CD4-positive, alpha-beta T cell treated with Interleukin-17A for 4 hours (primary cell): ENCODE measurements at regions not wholly inside any gene's neighbourhood (a gene's known extent, or its start where the extent isn't known, plus 50 kb on each side); places are given as distances from the start of the nearest gene placed in this dataset.
"Not testable (repeated sequence)": the region's sequence is repeated elsewhere in the genome, so short reads cannot be mapped to it uniquely, and the experiment has no call there.

ENCODE experiments used
- DNase-seq: peaks from one replicate; pipeline ENCODE4 v3.0.0-alpha.2; 2020; ENCODE audit warnings: mixed read lengths

- no peak for DNase-seq
Observed at GRCh38 chr14:49105512-49105911, 480.7 kb downstream of the RPS29 start.

GRCh38 chr14:49092345-49092744 lies 493.8 kb downstream of the RPS29 start:
- no peak for DNase-seq

GRCh38 chr14:49089107-49089506 lies 497.1 kb downstream of the RPS29 start:
- no peak for DNase-seq

GRCh38 chr14:49073292-49073691 lies 512.9 kb downstream of the RPS29 start:
- not testable (repeated sequence) for DNase-seq

GRCh38 chr14:49058511-49058910 lies 527.7 kb downstream of the RPS29 start:
- no peak for DNase-seq

GRCh38 chr14:49057838-49058510 lies 528.2 kb downstream of the RPS29 start:
- DNase-seq, result no peak

- DNase-seq, result no peak
Observed at GRCh38 chr14:49056021-49056420, 530.2 kb downstream of the RPS29 start.

- DNase-seq, result no peak
Observed at GRCh38 chr14:49052521-49052920, 533.7 kb downstream of the RPS29 start.

- DNase-seq, result no peak
Observed at GRCh38 chr14:49051328-49052060, 534.7 kb downstream of the RPS29 start.

- no peak for DNase-seq
Observed at GRCh38 chr14:49050822-49051221, 535.4 kb downstream of the RPS29 start.

GRCh38 chr14:49049711-49050110 lies 536.5 kb downstream of the RPS29 start:
- DNase-seq, result no peak

- DNase-seq, result no peak
Observed at GRCh38 chr14:49044981-49045380, 541.2 kb downstream of the RPS29 start.

- DNase-seq, result no peak
Observed at GRCh38 chr14:49036984-49037516, 549.1 kb downstream of the RPS29 start.

GRCh38 chr14:49036266-49036665 lies 549.9 kb downstream of the RPS29 start:
- DNase-seq, result no peak

GRCh38 chr14:49033131-49033530 lies 553.0 kb downstream of the RPS29 start:
- no peak for DNase-seq

GRCh38 chr14:49031710-49032109 lies 554.5 kb downstream of the RPS29 start:
- not testable (repeated sequence) for DNase-seq

- no peak for DNase-seq
Observed at GRCh38 chr14:49019467-49020115, 566.6 kb downstream of the RPS29 start.

GRCh38 chr14:49017447-49017846 lies 568.7 kb downstream of the RPS29 start:
- no peak for DNase-seq

- DNase-seq, result no peak
Observed at GRCh38 chr14:49016381-49016780, 569.8 kb downstream of the RPS29 start.

GRCh38 chr14:49014476-49014875 lies 571.7 kb downstream of the RPS29 start:
- no peak for DNase-seq

- no peak for DNase-seq
Observed at GRCh38 chr14:49008363-49008762, 577.8 kb downstream of the RPS29 start.

- DNase-seq, result no peak
Observed at GRCh38 chr14:48991141-48991540, 595.0 kb downstream of the RPS29 start.

GRCh38 chr14:48983351-48983888 lies 602.8 kb downstream of the RPS29 start:
- DNase-seq, result no peak
